Muscle of leg (tissue), 3 donors: ENCODE measurements at regions not wholly inside any gene's neighbourhood (a gene's known extent, or its start where the extent isn't known, plus 50 kb on each side); places are given as distances from the start of the nearest gene placed in this dataset.

ENCODE experiments used
- DNase-seq: peaks from one replicate; pipeline ENCODE4 v3.0.0; 2013
- H3K27ac ChIP-seq: one replicate; pipeline ENCODE4 v1.5.1; 2013; ENCODE audit warnings: mild to moderate bottlenecking, low read length, control low read depth
- H3K27me3 ChIP-seq: one replicate; pipeline ENCODE4 v1.6.1; 2013; ENCODE audit warnings: low read length; ENCODE audit not compliant: control insufficient read depth, insufficient read depth
- H3K36me3 ChIP-seq: one replicate; pipeline ENCODE4 v1.6.1; 2013; ENCODE audit warnings: low read length; ENCODE audit not compliant: control insufficient read depth, insufficient read depth
- H3K4me1 ChIP-seq: one replicate; pipeline ENCODE4 v1.6.1; 2013; ENCODE audit warnings: low read length; ENCODE audit not compliant: control insufficient read depth, insufficient read depth
- H3K4me3 ChIP-seq: one replicate; pipeline ENCODE4 v1.5.1; 2013; ENCODE audit warnings: low read length, control low read depth
- H3K9me3 ChIP-seq: replicated peaks from 2 replicates; pipeline ENCODE4 v1.6.1; 2013; ENCODE audit warnings: low read depth, low read length; ENCODE audit not compliant: control insufficient read depth
- WGBS: methylation state at CpG from one replicate; pipeline ENCODE4 v1.1.5; 2013; ENCODE audit warnings: missing lambda C conversion rate; ENCODE audit not compliant: insufficient coverage; 5-methylcytosine and 5-hydroxymethylcytosine counted together

GRCh38 chr6:23731609-23732008 lies 394.4 kb upstream of the NRSN1 start:
- Histone ChIP-seq H3K27me3 (no peaks in the 10 kb centered on the region), H3K9me3 (no peaks in the 10 kb centered on the region), H3K4me1 (no peaks in the 10 kb centered on the region), H3K36me3 (no peaks in the 10 kb centered on the region), H3K4me3 (no peak overlapping the region), H3K27ac (no peak overlapping the region)
- no CpG with 5 or more reads among the region's 4 CpGs for WGBS
- no peak for DNase-seq

GRCh38 chr6:23732521-23732920 lies 393.5 kb upstream of the NRSN1 start:
- Histone ChIP-seq H3K9me3 (no peaks in the 10 kb centered on the region), H3K27me3 (no peaks in the 10 kb centered on the region), H3K4me1 (no peaks in the 10 kb centered on the region), H3K27ac (no peak overlapping the region), H3K4me3 (no peak overlapping the region), H3K36me3 (no peaks in the 10 kb centered on the region)
- no CpG with 5 or more reads among the region's 3 CpGs for WGBS
- DNase-seq, result peak; percentile 46

DNA sequence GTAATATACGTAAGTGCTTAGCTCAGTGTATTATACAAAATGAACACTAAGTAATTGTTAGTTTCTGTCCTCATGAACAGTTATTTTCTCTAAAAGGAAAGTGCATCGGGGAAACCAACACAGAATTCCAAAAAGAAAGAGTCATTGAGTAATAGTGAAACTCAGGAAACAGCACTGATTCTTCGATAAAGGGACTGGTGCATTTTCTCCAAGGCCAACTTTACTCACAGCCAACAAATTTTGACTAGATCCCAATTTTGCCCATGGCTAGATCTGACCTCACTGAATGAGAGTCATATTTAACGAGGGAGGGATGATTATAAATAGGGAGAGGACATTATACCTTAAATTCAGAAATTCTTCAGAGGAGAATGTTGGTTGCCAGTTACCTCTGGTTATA lies 390.9 kb upstream of the NRSN1 start:
- Histone ChIP-seq H3K4me1 (no peaks in the 10 kb centered on the region), H3K36me3 (no peaks in the 10 kb centered on the region), H3K27ac (no peak overlapping the region), H3K9me3 (no peaks in the 10 kb centered on the region), H3K27me3 (no peaks in the 10 kb centered on the region), H3K4me3 (no peak overlapping the region)
- no CpG with 5 or more reads among the region's 4 CpGs for WGBS
- DNase-seq, result peak; percentile 40

DNA sequence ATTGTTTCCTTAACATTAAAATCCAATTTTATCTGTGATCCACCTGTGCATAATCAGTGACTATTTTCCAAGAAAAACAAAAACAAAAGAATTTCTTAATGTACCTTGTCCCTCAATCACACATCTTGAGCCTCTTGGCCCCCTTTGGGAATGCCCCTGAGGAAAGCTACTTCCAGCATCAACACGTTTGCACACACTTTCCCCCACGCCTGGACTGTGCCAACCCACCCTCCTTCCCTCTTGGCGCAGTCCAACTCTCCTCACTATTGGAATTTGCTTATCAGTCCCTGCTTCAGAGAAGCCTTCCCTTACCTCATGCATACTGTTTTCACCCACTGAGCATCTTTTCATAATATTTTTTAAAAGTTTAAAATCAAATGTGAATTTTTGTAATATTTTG lies 389.4 kb upstream of the NRSN1 start:
- WGBS, result 0% methylated on average over 1 of the region's 3 CpGs

GRCh38 chr6:23747239-23747638 lies 378.8 kb upstream of the NRSN1 start:
- Histone ChIP-seq H3K9me3 (no peaks in the 10 kb centered on the region), H3K4me1 (no peaks in the 10 kb centered on the region), H3K27ac (no peak overlapping the region), H3K4me3 (no peak overlapping the region), H3K36me3 (no peaks in the 10 kb centered on the region), H3K27me3 (no peaks in the 10 kb centered on the region)
- DNase-seq, result no peak
- WGBS, result 83% methylated on average over 1 of the region's 5 CpGs

More for the DNA sequence above, 389.4 kb upstream of the NRSN1 start:
- H3K27me3 ChIP-seq, result no peaks in the 10 kb centered on the region
- peak; percentile 30 for DNase-seq
- H3K4me1 ChIP-seq, result no peaks in the 10 kb centered on the region
- no peak overlapping the region for H3K27ac ChIP-seq
- no peak overlapping the region for H3K4me3 ChIP-seq
- no peaks in the 10 kb centered on the region for H3K36me3 ChIP-seq
- H3K9me3 ChIP-seq, result no peaks in the 10 kb centered on the region

- WGBS, result no CpG with 5 or more reads among the region's 1 CpG
- Histone ChIP-seq H3K4me3 (no peak overlapping the region), H3K4me1 (no peaks in the 10 kb centered on the region), H3K36me3 (no peaks in the 10 kb centered on the region), H3K9me3 (peaks cover 7% of the 10 kb centered on the region), H3K27me3 (no peaks in the 10 kb centered on the region), H3K27ac (no peak overlapping the region)
- DNase-seq, result no peak
Measured at GRCh38 chr6:23752414-23752813, 373.6 kb upstream of the NRSN1 start.

DNA sequence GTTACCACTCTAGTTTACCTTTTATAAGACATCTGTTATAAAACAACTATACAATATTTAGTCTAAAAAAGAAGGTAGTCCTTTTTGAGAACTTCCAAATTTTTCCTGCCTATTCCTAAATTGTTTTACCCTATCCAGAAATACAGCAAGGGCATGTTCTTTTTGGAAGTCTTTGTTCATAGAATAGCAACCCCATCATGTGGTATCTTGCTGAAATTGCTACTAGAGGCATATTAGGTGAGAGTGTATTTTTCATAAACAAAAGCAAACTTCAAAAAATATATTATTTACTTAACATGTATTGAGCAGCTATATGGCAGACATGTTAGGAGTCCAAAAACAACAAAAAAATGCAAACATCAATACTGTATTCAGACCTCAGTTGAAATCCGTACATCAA lies 371.8 kb upstream of the NRSN1 start:
- DNase-seq, result peak; percentile 25
- no peaks in the 10 kb centered on the region for H3K4me1 ChIP-seq
- no peaks in the 10 kb centered on the region for H3K36me3 ChIP-seq
- H3K27ac ChIP-seq, result no peak overlapping the region
- H3K4me3 ChIP-seq, result no peak overlapping the region
- no peaks in the 10 kb centered on the region for H3K27me3 ChIP-seq
- WGBS, result no CpG with 5 or more reads among the region's 1 CpG
- H3K9me3 ChIP-seq, result peaks cover 7% of the 10 kb centered on the region

GRCh38 chr6:23775127-23775526 lies 350.9 kb upstream of the NRSN1 start:
- no peak overlapping the region for H3K27ac ChIP-seq
- WGBS, result 62% methylated on average over 4 of the region's 5 CpGs
- no peaks in the 10 kb centered on the region for H3K36me3 ChIP-seq
- H3K9me3 ChIP-seq, result no peaks in the 10 kb centered on the region
- no peak for DNase-seq
- H3K27me3 ChIP-seq, result no peaks in the 10 kb centered on the region
- H3K4me1 ChIP-seq, result no peaks in the 10 kb centered on the region
- H3K4me3 ChIP-seq, result no peak overlapping the region

DNA sequence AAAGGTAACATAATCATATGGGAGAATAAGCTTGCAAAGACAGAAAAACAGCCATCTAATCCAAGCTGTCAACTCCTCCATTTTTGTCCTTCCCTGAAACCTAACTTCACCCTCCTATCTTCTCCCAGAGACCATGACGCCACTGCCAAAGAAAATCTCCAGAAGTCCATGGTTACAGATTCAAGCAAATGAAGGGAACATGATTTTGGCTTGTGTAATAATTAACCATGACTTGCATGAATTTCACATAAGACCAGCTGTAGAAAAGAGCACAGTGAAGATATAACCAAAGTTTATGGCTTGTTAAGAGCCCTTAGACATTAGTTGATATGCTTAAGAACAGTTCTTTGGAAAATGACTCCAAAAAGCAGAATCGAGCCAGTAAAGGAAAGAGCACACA lies 342.1 kb upstream of the NRSN1 start:
- no CpG with 5 or more reads among the region's 2 CpGs for WGBS
- Histone ChIP-seq H3K36me3 (no peaks in the 10 kb centered on the region), H3K4me1 (no peaks in the 10 kb centered on the region), H3K27me3 (no peaks in the 10 kb centered on the region), H3K27ac (no peak overlapping the region), H3K9me3 (no peaks in the 10 kb centered on the region), H3K4me3 (no peak overlapping the region)
- DNase-seq, result peak; percentile 47

- Histone ChIP-seq H3K36me3 (no peaks in the 10 kb centered on the region), H3K4me1 (no peaks in the 10 kb centered on the region), H3K27ac (peak overlapping the region; percentile 40), H3K4me3 (no peak overlapping the region), H3K27me3 (no peaks in the 10 kb centered on the region), H3K9me3 (no peaks in the 10 kb centered on the region)
- WGBS, result 20% methylated on average over 1 of the region's 7 CpGs
- DNase-seq, result peak; percentile 85
Measured at GRCh38 chr6:23784301-23784919, 341.6 kb upstream of the NRSN1 start.

DNA sequence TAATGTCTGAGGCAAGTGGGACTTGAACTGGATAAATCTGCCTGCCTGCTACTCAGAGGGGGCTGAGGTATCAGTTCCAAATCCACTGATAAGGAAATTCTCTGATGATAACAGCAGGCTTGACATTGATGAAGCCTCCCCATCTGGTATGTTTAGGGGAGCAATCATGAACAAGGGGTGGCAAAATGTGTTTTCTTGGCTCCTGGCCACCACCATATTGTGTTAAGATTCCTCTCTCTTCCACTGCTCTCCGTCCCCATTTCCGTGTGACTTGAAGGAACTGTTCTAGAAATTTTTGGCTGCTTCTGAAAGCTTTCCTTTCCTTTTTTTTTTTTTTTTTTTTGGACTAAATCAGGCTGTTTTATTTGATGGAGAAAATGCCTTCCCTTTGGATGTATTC lies 335.3 kb upstream of the NRSN1 start:
- H3K9me3 ChIP-seq, result no peaks in the 10 kb centered on the region
- no peak overlapping the region for H3K4me3 ChIP-seq
- no peaks in the 10 kb centered on the region for H3K27me3 ChIP-seq
- no CpG with 5 or more reads among the region's 2 CpGs for WGBS
- no peaks in the 10 kb centered on the region for H3K4me1 ChIP-seq
- H3K36me3 ChIP-seq, result no peaks in the 10 kb centered on the region
- peak; percentile 10 for DNase-seq
- no peak overlapping the region for H3K27ac ChIP-seq
